ENCODE measurements at regions not wholly inside any gene's neighbourhood (a gene's known extent, or its start where the extent isn't known, plus 50 kb on each side); places are given as distances from the start of the nearest gene placed in this dataset.
A peak's percentile ranks its signal among the peaks of the same experiment; 100 is the strongest.

DNA sequence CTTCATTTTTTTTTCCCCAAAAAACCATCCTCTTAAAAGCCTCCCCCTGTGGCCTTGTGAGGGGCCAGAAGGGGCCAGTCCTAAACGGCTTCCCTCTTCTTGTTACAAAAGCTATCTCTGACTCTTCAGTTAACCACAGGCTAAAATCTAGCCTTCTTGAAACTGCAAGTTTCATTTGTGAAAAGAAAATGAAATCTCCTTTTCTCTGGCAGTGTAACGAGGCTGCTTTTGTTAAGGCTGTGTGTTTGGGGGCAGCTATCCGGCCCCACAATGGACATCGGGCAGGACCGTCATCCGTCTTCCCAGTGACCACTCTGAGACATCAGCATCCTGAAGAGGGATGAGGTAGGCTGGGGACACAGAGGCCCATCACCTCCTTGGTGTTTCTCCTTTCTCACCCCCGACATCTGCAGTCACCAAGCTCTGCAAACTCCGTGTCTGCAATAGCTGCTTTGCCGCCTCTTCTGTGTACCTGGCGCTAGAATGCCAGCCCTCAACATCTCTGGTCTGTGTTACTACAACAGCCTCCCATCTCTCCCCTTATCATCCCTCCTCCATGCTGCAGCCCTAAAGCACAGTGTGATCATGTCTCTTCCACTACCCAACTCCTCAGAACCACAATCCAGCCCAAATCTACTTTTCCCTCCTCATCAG, 94.0 kb downstream of the RCN1 start:
- H3K36me3 Mint-ChIP-seq = no peaks in the 10 kb centered on the region
- no peak overlapping the region for H3K27ac Mint-ChIP-seq
- H3K4me3 Mint-ChIP-seq = no peak overlapping the region
- no peaks in the 10 kb centered on the region for H3K4me1 Mint-ChIP-seq
- H3K27me3 Mint-ChIP-seq = peaks cover 5% of the 10 kb centered on the region
- no peaks in the 10 kb centered on the region for H3K9me3 Mint-ChIP-seq

DNA sequence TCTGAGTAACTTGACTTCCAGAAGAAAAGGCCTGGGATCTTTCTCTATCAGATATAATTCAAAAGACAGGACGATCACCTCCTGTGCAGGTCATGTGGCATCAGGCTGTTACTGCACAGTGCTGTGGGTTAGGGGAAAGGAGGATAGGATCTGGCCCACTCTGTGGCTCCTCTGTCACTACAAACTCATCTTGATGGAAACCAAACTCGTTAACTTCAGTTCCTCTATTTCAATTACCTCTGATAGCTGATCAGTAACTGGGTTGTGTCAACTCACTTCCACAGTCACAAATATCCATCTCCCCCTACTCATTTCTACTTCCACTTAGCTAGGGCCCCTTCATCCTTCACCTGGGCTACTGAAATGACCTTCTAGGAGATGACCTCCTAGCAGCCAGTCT, 95.2 kb downstream of the RCN1 start:
- H3K27ac Mint-ChIP-seq = no peak overlapping the region
- peaks cover 5% of the 10 kb centered on the region for H3K27me3 Mint-ChIP-seq

DNA sequence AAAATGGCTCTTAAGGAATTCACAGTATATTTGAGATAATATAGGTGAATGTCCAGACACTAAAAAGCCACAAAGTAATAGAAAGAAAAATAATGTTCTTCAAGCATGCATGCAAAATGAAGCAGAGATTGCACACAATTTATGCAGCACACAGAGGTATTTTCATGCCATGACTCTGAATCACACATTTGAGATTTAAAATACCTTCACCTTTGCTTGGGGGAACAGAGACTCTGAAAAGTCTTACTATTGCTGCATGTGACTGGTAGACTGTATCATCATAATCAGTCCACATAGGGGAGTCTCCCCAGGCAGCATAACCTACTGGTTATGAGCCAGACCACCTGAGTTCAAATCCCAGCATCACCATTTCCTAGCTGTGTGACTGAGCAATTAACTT, 96.2 kb downstream of the RCN1 start:
- Mint-ChIP-seq H3K4me1 (no peaks in the 10 kb centered on the region), H3K9me3 (no peaks in the 10 kb centered on the region), H3K4me3 (no peak overlapping the region), H3K36me3 (no peaks in the 10 kb centered on the region), H3K27ac (no peak overlapping the region), H3K27me3 (peaks cover 4% of the 10 kb centered on the region)

More for the DNA sequence above, 95.2 kb downstream of the RCN1 start:
- H3K4me1 Mint-ChIP-seq = no peaks in the 10 kb centered on the region
- no peaks in the 10 kb centered on the region for H3K9me3 Mint-ChIP-seq
- no peak overlapping the region for H3K4me3 Mint-ChIP-seq
- H3K36me3 Mint-ChIP-seq = no peaks in the 10 kb centered on the region

- H3K9me3 Mint-ChIP-seq = no peaks in the 10 kb centered on the region
- no peaks in the 10 kb centered on the region for H3K36me3 Mint-ChIP-seq
- no peak overlapping the region for H3K4me3 Mint-ChIP-seq
- H3K27me3 Mint-ChIP-seq = peaks cover 4% of the 10 kb centered on the region
- H3K27ac Mint-ChIP-seq = no peak overlapping the region
- no peaks in the 10 kb centered on the region for H3K4me1 Mint-ChIP-seq
These were observed 97.9 kb downstream of the RCN1 start for GRCh38 chr11:32188785-32189184.

GRCh38 chr11:32196137-32196536, 105.3 kb downstream of the RCN1 start:
- Mint-ChIP-seq H3K27me3 (peaks cover 4% of the 10 kb centered on the region), H3K4me1 (no peaks in the 10 kb centered on the region), H3K36me3 (no peaks in the 10 kb centered on the region), H3K4me3 (no peak overlapping the region), H3K27ac (no peak overlapping the region), H3K9me3 (no peaks in the 10 kb centered on the region)

DNA sequence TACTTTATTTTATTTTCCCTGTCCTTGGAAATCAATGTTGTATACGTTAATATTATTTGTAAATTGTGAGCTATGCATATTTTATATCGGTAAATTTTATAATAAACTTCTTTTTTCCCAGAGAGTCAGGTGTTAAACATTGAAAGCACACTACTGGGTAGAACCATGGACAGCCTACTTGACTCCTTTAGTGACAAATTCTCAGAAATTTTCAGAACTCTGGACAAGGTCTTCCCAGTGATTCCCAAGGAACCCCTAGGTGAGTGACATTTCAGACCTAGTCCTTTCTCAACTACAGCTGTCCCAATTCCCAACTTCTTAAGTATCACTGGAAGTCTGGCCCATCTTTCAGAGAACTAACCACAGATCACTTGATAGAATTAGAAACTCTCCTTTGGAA, 107.2 kb downstream of the RCN1 start:
- Mint-ChIP-seq H3K4me3 (no peak overlapping the region), H3K9me3 (no peaks in the 10 kb centered on the region), H3K36me3 (no peaks in the 10 kb centered on the region), H3K4me1 (no peaks in the 10 kb centered on the region), H3K27ac (no peak overlapping the region), H3K27me3 (peaks cover 1% of the 10 kb centered on the region)

- peaks cover 1% of the 10 kb centered on the region for H3K27me3 Mint-ChIP-seq
- H3K4me3 Mint-ChIP-seq = no peak overlapping the region
- no peaks in the 10 kb centered on the region for H3K9me3 Mint-ChIP-seq
- peaks cover 0 to 1% (median 0%) of the 10 kb centered on the region in 3 donors for H3K4me1 Mint-ChIP-seq
- H3K36me3 Mint-ChIP-seq = peaks cover 4% of the 10 kb centered on the region
- H3K27ac Mint-ChIP-seq = no peak overlapping the region
These were observed 109.4 kb downstream of the RCN1 start for GRCh38 chr11:32200136-32200847.

DNA sequence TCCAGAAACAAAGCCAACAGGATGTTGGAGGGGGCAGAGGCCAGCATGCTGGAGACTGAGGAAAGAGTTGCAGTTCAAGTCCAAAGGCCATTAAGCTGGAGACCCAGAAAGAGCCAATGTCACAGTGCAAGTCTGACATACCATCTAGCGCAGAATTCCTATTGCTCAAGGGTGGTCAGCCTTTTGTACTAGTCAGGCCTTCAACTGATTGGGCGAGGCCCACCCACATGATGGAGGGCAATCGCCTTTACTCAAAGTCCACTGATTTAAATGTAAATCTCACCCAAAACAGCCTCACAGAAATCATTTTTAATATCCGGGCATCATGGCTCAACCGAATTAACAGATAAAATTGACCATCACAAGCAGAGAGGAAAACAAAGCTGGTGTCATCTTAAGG, 113.9 kb downstream of the RCN1 start:
- Mint-ChIP-seq H3K27me3 (peaks cover 4% of the 10 kb centered on the region), H3K4me3 (no peak overlapping the region)

GRCh38 chr11:32210556-32210955, 119.7 kb downstream of the RCN1 start:
- Mint-ChIP-seq H3K27ac (no peak overlapping the region), H3K9me3 (peaks cover 0 to 1% (median 0%) of the 10 kb centered on the region in 3 donors), H3K27me3 (peaks cover 4% of the 10 kb centered on the region), H3K36me3 (no peaks in the 10 kb centered on the region), H3K4me3 (no peak overlapping the region), H3K4me1 (no peaks in the 10 kb centered on the region)

More for the DNA sequence above, 113.9 kb downstream of the RCN1 start:
- H3K36me3 Mint-ChIP-seq = peaks cover 4% of the 10 kb centered on the region
- H3K27ac Mint-ChIP-seq = no peak overlapping the region
- no peaks in the 10 kb centered on the region for H3K9me3 Mint-ChIP-seq
- H3K4me1 Mint-ChIP-seq = peaks cover 0 to 1% (median 0%) of the 10 kb centered on the region in 3 donors

GRCh38 chr11:32213223-32213622, 122.3 kb downstream of the RCN1 start:
- Mint-ChIP-seq H3K36me3 (peaks cover 2% of the 10 kb centered on the region), H3K27ac (no peak overlapping the region), H3K4me1 (no peaks in the 10 kb centered on the region), H3K9me3 (peaks cover 0 to 1% (median 0%) of the 10 kb centered on the region in 3 donors), H3K4me3 (no peak overlapping the region), H3K27me3 (peaks cover 4% of the 10 kb centered on the region)

DNA sequence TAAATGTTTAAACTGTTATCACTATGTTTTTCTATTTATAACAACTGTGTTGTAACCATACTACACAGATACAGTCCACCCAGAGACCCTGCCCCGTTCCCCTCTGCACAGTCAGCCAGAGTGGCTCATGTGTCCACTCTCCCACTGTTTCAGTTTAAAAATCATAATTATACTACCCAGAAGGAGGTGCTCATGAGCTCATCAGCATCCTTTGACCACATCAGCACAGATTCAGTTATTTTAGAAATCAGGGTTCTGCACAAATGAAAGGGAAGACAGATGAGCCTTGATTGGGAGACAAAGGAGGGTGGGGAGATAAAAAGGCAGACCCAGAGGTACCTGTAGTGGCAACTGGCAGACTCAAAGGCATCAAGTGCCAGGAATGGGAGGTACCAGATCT, 124.3 kb downstream of the RCN1 start:
- Mint-ChIP-seq H3K27ac (no peak overlapping the region), H3K27me3 (no peaks in the 10 kb centered on the region), H3K4me3 (no peak overlapping the region), H3K36me3 (peaks cover 2% of the 10 kb centered on the region), H3K4me1 (no peaks in the 10 kb centered on the region), H3K9me3 (peaks cover 0 to 1% (median 0%) of the 10 kb centered on the region in 3 donors)

DNA sequence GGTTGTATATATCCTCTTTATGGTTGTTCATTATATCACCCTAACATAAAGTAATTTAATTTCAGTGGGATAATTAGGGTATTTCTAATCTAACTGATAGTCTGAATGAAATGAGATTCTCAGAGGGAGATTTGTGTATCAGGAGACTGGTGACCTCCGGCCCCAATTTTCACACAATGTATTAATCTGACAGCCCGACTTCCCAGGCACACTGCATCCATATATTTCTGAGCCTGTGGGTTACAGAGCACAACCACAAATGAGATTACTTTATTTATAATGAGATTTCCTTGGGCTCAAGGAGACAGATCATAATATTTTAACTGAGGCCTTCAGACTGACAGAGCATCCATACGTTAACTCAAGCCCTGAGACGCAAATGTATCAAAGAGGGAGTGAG, 125.9 kb downstream of the RCN1 start:
- Mint-ChIP-seq H3K9me3 (no peaks in the 10 kb centered on the region), H3K4me1 (no peaks in the 10 kb centered on the region), H3K36me3 (peaks cover 2% of the 10 kb centered on the region), H3K27me3 (no peaks in the 10 kb centered on the region), H3K27ac (peak overlapping the region in 1 of 3 donors; percentile 63), H3K4me3 (no peak overlapping the region)

- H3K27ac Mint-ChIP-seq = no peak overlapping the region
- no peak overlapping the region for H3K4me3 Mint-ChIP-seq
- H3K9me3 Mint-ChIP-seq = no peaks in the 10 kb centered on the region
- H3K36me3 Mint-ChIP-seq = peaks cover 2% of the 10 kb centered on the region
- H3K4me1 Mint-ChIP-seq = no peaks in the 10 kb centered on the region
- H3K27me3 Mint-ChIP-seq = no peaks in the 10 kb centered on the region
These were observed 128.4 kb downstream of the RCN1 start for GRCh38 chr11:32219320-32219719.

DNA sequence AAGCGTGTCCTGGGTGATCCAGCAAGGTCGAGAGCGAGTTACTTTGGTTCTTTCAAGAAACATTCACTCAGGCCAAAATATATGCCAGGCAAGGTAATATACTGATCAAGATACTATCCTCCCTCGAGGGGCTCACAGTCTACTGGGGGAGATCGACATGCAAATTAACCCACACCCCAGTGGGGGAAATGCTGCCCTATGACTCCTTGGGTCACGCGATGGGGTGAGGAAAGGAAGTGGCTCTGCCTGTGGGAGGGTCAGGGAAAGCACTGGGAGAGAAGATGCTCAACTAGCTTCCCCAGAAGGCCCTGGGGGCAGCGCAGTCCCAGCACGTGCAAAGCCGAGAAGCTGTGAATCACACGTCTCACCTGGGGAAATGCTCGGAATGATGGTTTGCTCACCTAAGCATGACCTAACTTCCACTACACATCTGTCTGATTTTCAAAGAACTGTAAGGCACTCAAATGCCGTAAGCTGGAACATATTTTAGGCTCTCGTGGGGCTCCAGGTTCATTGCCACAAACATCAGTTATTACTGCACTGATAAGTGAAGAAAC, 130.7 kb downstream of the RCN1 start:
- Mint-ChIP-seq H3K4me1 (no peaks in the 10 kb centered on the region), H3K27ac (no peak overlapping the region), H3K9me3 (no peaks in the 10 kb centered on the region), H3K36me3 (no peaks in the 10 kb centered on the region), H3K4me3 (no peak overlapping the region), H3K27me3 (no peaks in the 10 kb centered on the region)

DNA sequence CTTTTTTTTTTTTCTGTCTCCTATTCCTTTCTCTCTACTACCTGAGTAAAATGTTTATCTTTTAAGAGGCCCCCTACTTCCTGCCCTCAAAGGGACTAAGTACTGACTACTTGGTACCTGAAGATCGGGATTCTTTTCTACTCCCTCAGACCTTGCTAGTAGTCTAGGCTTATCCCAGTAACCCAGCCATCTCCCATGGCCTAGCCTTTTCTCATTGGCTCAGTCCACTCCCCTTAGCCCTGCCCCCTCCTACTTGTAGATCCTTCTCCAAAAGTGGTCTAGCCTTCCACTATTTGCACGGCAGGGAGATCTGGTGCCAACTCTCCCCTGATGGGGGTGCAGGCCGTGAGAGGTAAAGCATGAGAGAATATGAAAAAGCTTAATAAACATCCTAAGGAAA, 133.7 kb downstream of the RCN1 start:
- Mint-ChIP-seq H3K4me1 (no peaks in the 10 kb centered on the region), H3K4me3 (no peak overlapping the region), H3K36me3 (no peaks in the 10 kb centered on the region), H3K27me3 (no peaks in the 10 kb centered on the region), H3K27ac (no peak overlapping the region), H3K9me3 (no peaks in the 10 kb centered on the region)
